Stimulated activated CD4-positive, alpha-beta T cell treated with anti-CD3 and anti-CD28 coated beads, TNF-alpha, amount 100 ng/mL, for 4 hours (primary cell): ENCODE measurements at regions not wholly inside any gene's neighbourhood (a gene's known extent, or its start where the extent isn't known, plus 50 kb on each side); places are given as distances from the start of the nearest gene placed in this dataset.

ENCODE experiments used
- DNase-seq, 3 experiments: peaks; one replicate each; pipeline ENCODE4 v3.0.0-alpha.2; 2020; ENCODE audit warnings: low read depth in 3 of 3

DNA sequence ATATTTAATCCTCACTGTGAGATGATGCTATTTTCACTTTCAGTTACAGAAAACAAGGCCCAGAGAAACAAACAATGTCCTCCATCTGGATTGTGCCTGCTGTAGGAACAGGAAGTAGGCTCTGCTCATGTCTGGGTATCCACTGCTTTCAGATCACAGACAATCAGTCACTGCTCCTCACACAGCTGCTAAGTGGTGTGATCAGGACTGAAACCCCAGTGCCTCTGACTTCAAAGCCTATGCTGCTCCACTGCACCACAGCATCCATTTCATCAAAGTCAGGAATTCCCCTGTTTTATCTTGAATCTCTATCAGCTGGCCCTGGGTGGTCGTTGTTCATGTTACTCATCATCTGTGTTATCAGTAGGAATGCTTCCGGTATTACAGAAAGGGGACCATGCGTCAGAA is 303.8 kb upstream of the TRIB2 start:
- peak in 1 of 3 experiments; percentile 2 for DNase-seq

DNA sequence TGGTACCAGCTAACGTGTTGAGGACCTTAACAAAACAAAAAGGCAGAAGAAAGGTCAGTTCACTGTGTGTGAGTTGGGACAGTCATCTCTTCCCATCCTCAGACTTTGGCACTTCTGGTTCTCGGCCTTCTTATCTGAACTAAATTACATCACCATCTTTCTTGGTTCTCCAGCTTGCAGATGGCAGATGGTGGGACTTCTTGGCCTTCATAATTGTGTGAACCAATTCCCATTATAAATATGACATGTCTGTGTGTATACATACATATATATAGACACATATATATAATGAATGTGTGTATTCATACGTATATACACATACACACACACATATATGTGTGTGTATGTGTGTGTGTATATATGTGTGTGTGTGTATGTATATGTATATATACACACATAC is 301.2 kb upstream of the TRIB2 start:
- no peak for DNase-seq

DNA sequence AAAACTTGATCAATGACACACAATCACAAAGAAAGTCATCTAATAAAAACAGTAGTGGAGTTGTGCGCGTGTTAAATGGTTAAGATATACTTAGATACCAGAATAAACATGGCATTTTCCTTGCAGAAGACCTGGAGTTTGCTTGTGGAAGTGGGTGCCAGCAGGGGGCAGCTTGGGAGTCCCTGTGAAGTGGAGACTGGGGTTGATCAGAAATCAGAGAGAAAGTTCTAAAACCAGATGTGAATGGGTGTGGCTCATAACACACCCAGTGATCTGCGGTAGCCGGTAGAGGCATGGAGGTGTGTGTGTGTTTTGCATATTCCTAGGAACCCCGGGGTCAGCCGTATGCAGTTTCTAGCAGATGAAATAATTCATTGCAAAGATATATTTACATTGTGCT is 300.1 kb upstream of the TRIB2 start:
- peak; percentile 24 to 50 (median 49) for DNase-seq

DNA sequence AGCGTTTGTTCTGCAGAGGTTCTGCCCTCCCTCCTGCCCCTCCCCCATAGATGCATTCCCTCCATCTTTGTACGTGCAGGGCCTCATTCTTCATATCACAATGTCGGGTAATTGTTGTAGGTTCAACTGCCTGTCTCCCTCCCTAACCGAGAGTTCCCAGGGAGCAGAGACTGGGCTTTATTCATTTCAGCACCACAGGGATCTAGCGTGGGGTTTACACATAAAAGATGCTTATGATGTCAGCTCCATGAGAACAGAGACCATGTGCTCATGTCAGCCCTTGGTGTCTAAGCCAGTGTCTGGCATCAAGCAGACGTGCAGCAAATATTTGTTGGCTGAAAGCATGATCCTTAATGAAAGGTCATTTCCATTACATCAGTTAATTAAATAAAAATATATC is 298.9 kb upstream of the TRIB2 start:
- DNase-seq: no peak

DNA sequence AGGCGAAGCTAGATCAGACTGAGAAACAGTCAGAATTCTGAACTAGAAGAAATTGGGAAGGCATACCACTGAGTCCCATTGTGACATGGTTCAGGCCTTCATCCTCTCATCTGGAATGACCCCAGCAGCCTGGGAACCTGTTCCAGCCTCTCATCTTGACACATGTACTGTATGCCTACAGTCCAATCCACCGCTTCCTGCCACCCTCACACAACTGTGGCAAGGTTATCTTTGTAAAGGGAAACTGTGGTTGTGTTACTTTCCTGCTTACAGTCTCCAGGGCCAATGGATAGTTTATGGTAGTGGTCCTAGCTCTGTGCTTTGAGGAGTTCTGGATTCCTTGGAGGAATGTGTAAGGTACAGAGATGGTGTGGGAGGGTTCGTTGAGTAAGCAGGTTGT is 296.9 kb upstream of the TRIB2 start:
- no peak for DNase-seq

DNA sequence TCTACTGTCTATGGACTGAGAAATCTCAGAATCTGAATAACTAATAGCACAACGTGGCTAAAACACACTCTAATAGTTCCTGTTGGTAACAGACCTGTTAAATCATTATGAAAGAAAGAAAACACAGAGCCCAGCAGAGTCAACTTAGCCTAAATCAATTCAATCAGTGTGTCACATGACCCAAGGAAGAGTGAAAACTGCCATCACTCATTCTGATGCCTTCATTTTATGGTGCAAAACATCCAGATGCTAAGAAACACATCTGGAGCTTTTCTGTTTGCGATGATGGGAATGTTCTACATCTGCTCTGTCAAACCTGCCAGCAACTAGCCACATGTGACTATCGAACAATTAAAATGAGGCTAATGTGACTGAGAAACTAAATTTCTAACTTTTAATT is 295.7 kb upstream of the TRIB2 start:
- no peak for DNase-seq

DNA sequence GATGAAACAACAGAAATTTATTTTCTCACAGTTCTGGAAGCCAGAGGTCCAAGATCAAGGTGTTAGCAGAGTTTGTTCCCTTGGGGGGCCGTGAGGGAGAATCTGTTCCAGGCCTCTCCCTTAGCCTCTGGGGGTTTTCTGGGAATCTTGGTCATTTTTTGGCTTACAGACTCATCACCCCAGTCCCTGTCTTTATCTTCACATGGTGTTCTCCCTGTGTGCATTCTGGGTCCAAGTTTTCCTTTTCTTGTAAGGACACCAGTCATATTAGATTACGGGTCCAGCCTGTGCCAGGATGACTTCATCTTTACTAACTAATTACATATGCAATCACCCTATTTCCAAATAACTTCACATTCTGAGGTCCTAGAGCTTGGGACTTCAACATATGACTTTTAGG is 292.5 kb upstream of the TRIB2 start:
- DNase-seq: no peak

DNA sequence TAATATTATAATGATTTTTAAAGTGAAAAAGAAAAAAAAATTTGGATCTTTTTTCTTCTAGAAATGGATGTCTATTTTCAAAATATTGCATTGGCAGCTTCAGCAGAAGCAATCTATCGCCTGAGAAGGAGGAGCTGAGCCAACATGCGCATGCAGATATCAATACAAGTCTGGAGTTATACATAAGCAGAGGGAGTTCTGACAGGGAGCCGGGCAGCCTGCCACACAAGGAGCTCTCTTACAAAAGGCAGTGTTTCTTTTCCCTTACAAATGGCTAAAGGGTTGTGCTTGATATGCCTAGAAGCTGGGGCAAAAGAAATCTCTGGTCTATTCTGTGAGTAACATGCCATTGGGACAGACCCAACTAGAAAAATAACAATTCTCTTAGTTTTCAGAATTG is 291.9 kb upstream of the TRIB2 start:
- no peak for DNase-seq

DNA sequence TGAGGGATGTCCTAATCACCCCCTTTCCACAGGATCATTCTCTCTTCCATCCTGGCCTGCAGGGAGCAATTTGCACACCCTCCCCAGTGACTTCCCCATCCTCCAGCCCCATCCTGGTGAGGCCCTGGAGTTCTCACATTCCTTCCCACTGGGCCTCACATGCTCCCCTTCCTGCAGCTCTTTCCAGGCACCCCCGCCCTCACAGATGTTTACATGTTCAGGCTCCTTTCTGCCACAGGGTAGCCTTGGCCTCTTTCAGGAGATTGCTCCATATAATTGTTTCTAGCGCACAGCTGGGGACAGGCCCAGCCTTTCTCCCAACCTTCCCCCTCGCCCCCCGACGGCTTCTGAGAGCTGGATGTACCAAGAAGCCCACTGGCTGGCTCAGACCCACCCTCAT is 288.4 kb upstream of the TRIB2 start:
- no peak for DNase-seq

DNA sequence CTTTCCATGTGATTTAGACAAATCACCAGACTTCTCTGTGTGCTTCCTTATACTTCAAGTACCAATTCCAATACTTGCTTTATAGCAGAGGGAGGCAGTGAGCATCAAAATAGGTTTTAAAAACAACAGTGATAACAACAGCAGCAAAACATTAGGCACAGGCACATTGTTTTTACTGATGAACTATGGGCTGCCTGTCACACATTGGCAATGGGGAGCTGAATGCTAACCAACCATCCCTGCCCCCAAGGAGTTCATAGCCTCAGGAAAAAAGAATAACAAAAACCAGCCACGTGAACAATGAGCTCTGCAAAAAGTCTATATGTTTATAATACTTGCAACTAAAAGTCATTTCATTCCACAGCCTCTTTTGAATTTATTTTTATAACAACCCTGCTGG is 287.9 kb upstream of the TRIB2 start:
- DNase-seq: no peak

DNA sequence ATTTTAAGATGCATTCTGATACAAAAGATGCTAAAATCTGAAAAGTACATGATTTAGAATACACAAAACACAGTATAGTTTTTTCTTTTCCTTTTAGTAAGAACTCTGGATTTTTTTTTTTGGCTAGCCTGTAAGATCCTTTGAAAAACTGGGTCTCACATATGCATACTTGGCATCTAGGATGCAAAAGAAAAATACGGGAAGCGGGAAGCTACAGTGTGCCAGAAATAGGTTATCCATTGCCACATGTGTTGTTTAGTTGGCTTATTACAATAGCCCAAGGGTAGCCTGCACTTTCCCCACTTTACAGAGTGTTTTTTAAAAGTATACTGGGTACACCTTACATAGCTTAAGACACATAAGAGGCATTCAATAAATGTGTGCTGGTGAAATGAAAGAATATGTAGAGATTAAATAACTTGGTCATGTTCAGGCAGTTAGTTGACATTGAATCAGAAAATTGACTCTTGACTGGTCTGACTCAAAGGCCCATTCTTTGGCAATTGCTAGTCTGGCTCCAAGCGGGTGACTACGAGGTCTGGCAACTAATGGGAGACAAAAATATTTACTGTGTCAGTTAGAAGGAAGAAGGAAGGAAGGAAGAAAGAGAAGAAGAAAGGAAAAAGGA is 286.8 kb upstream of the TRIB2 start:
- no peak for DNase-seq

DNA sequence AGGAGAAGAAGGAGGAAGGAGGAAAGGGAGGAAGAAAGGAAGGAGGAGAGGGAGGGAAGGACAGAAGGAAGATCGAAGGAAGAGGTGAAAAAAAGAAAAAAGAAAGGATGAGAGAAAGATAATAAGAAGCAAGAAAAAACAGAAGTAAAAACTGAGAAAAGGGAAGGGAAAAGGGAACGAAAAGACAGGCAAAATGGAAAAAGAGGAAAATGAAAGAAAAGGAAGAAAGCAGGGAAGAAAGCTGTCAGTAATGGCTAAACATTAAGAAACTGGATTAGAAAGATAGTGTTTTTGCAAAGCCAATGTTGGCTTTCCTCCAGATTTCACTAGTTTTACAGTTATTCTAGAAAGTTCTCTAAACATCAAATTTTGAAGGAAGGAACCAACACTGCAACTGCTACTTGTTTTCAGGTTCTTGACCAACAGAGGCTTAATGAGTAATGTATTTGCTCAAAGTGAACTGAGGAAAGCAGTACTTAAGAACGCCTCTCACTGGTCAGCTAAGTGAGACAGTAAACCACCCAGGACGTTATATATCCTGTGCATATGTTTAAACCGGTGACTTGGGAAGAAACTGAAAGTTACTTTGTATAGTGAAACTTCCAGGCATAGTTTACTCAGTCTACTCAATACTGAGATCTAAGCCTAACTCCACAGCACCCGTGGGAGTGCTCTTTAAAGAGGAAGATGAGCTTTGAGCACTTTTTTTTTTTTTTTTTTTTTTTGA is 286.2 kb upstream of the TRIB2 start:
- DNase-seq: peak in 1 of 3 experiments; percentile 21

DNA sequence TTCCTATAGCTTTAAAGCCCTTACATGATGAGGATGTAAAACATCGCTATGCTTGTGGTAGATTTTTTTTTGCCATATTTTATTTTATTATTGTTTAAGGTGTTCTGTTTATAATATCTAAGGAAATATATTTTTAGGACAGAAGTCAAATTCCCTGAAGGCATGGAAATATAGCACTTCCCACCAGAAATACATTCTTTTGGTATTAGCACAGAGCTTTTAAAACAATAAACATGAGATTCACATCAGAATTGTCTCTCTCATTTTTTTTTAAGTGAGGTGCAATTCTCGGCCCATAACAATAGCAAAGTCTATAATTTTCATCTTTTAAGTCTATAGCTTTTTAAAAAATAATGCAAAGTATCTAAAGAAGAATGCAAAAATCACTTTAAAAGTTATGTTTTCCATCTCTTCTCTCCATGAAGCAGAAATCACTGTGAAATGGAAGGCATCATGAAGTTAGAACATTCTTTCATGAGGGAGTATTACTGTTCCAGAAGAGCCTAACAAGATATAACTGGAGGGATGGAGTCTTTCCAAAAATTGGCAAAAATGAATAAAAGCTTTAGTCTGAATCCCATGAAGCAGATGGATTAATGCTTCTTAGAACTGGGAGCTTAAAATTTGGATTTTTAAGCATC is 283.6 kb upstream of the TRIB2 start:
- DNase-seq: no peak

DNA sequence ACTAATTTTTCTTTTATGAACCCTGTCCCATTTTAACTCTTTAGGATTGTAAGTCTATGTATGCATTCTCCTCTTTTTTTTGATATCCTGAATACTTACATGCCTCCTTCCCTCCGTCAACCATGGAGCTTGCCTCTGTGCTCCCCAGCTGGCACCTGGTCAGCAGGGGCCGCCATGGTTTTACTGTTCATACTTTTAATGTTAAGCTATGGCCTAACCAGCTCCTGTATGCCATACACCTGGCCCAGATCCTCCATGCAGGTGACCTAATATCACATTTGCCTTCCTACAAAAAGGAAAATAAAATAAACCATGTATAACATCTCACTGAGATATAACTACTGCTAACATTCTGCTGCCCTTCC is 283.1 kb upstream of the TRIB2 start:
- DNase-seq: no peak

DNA sequence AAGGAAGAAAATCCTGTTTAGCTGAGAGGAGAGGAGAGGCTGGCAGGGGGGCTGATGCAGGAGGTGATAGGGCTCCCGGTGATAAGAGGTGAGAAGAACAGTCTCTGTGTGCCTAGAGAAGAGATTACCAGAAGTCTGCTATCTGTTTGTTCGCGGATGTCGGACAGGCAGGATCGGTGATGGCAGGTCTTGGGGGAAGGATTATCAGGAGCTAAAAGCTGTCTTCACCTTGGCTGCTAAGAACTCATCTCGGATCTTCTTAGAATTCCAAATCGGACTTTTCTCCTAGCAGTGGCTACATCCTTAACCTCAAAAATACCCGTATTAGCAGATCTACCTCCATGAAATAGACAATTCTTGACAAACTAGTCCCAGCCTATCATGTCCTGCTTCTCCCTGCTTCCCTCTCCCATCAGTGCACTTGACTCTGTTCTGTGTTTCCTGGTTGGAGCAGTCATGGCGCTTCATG is 282.1 kb upstream of the TRIB2 start:
- DNase-seq: no peak

DNA sequence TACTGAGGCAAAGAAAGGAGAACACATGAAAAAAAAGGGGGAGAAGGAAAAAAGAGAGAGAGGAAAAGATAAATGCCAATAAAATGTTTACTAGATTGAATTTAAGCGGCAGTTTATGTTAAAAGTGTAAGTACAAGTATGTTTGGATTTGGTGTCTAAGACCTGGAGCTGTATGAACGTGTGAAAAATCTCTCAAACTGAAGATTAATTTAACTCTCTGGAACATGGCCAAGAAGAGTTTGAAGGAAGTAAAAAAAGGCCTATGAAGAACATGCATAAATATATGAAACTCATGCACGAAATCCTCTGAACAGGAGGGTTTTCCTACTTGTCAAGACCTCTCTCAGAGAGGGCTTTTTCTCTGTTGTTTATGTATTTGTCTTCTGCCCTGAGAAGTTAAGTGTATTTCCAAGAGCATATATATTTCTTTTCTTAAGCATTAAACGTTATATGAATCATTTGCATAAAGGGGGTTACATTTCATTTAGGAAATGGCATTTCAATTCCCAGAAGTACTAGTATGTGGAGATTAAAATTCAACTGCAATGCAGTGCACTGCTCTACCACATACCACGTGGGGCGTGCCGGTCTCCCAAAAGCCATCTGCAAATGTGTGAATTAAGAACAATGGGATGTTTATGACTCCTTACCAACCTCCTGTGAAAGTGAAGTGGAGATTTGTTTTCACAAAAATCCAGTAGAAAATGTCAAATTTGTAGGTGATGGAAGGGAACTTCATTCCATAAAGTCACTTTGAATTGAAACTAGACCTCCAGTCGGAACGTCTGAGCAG is 281.1 kb upstream of the TRIB2 start:
- DNase-seq: no peak

DNA sequence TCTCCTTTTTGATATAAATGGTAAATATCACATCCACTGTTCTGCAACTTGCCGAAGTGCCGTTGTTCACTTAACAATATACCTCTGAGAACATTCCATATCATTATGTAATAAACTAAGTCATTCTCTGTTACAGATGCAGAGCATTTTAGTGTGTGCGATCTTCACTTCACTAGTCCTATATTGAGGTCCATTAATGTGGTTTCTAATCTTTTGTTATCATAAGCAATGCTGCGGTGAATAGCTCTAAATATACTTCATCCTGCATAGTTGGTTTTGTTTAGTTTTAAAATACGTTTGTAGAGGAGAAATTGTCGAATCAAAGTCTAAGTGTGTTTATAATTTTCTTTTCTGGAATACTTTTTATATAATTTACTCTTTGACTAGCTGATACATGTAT is 280.3 kb upstream of the TRIB2 start:
- no peak for DNase-seq

DNA sequence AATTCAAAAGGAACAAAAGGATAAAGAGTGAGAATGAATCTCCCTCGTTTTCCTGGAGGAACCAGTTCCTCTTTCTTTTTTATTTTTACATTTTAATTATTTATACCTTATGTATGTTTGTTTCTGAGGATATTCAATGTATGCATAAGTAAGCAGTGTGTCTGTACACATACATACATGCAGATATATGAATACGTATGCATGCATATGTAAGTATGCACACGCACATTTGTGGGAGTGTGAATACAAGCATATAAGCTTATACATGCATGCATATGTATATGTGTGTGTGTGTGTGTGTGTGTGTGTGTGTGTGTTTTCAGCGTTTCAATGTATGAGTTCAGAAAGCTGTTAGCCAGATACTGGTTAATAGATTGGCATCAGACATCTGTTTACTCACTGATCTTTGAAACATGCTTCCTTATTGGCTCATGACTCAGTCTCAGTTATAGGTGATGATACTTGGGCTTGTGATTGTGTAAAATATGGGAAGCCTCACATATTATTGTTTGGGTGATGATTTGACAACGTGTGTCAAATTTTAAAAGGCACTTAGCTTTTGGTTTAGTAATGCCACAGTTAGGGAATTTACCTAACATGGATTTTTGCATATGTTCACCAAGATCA is 279.7 kb upstream of the TRIB2 start:
- no peak for DNase-seq

DNA sequence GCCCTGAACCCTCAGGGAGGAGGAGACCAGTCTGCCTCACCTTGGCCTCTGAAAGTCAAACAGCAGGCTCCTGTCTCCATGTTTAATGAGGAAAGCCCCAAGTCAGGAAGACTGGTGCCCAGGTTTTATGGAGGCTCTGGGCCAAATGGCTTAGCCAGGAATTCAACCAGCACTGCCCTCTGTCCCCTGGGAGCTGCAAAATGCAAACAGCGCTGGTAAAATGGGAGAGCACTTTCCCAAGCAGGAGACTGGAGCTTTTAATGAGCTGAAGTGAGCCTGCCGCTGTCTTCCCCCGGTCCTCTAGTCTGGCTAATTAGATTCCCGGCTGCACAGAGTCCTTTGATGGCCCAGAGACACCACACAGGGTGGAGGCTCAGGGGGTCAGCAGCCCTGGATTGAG is 276.0 kb upstream of the TRIB2 start:
- DNase-seq: no peak

DNA sequence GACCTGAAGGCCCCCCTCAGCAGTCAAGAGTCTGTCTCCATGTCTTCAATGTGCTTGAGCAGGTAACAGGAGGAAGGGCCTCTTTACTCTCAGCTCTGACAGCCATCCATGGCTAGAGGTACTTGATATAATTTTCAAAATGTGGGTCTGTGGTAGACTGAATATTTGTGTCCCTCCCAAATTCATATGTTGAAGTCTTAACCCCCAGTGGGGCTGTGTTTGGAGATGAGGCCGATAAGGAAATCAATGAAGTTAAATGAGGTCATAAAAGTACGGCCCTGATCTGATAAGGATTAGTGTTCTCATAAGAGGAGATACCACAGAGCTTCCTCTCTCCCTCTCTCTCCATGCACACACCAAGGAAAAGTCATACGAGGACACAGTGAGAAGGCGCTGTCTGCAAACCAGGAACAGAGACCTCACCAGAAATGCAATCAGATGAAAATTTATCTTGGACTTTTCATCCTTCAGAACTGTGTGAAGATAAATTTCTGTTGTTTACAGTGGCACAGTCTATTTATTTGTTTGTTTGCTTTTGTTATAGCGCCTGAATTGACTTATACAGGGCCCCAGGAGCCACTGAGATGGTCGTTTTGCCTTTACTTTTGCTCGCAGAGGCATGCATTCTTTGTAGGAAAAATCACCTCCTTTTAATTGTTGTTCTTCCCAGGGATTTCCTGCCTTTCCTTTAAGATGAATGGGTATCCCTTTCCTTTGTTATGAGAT is 274.8 kb upstream of the TRIB2 start:
- no peak for DNase-seq

DNA sequence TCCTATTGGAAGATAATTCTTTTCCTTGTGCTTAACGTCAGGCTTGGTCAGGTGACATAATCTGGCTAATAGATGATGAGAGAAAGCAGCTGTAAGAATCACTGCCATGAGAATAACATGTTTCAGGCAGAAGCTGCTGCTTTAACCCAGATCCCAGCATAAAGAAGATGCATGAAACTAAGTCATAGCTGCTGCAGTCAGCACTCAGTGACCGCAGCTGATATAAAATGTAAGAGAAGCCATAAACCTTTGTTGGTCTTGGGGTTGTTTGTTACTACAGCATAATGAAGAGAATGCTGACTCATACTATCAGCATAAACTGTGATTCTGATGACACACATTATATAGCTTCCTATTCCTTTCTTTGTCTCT is 274.3 kb upstream of the TRIB2 start:
- DNase-seq: no peak
